ENCODE measurements at regions not wholly inside any gene's neighbourhood (a gene's known extent, or its start where the extent isn't known, plus 50 kb on each side); places are given as distances from the start of the nearest gene placed in this dataset.
"Not testable (repeated sequence)": the region's sequence is repeated elsewhere in the genome, so short reads cannot be mapped to it uniquely, and the experiment has no call there.

DNA sequence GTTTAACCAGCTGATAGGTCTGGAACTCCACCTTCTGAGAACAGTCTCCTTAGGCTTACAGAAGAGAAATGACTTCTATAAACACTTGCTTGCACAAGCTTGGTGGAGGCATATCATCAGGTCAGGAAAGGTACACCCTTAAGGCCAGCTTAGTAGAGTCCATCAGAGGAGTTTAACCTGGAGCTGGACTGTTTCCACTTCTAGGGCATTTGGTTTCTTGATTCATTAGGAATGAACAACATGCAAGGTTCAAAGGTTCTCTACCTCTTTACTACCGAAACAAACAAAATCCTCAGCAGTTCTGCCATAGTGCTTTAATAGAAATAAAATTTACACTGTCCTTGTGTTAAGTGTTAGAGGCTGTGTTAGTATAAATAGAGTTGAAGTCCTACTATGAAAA lies 171.4 kb upstream of the NPY2R start:
- DNase-seq = no peak

DNA sequence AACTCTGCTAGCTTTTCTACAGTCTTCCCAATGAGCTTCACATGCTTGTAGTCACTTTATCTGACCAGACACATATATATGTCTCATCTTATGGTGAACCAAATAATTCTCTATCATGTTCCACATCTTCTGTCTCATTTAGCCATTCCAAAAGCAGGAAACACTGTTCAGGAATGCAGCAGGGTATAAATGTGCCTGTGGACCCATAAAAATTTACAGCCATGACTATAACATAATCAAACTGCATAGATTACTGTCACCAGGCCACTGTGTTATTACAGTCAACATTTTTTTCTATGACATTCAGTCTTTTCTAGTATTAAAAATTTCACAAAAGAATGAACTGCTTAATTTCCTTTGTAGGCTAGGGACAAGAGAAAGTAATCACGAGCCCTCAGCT lies 170.0 kb upstream of the NPY2R start:
- no peak for DNase-seq

DNA sequence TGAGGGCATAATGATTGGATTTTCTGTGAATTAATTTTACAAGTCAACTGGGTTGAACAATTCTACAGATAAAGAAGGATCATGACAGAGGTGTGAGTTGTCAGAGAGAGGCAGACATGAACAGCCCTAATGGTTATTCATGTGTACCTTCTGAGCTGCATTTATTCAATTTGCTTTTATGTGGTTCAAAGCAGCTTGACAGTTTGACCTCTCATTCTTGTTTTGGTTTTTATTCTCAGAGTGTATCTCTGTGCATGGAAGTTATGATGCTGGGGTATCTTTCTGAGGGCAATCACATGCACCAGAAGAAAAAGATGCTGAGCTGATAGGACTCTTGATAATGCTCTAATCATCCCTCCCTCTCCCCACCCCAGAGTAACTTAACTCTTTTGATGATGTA lies 169.3 kb upstream of the NPY2R start:
- DNase-seq = no peak

DNA sequence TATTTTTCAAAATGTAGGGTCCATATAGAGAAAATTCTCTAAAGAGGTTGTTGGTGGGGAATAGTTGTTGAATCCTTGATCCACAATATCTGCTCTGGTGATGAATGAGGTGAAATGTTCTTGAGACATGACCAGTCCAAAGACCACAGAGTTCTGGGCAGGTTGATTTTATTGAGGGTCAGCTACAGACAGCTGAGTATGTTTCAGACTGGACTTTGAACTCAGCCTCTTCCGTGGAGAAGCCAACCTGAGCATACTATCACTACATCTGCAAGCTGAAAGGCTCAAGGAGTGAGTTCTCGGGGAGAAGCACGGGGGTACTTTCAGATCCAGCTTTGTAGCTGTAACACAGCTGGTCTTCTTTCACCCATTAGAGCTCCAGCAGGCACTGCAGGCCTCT lies 168.4 kb upstream of the NPY2R start:
- no peak for DNase-seq

DNA sequence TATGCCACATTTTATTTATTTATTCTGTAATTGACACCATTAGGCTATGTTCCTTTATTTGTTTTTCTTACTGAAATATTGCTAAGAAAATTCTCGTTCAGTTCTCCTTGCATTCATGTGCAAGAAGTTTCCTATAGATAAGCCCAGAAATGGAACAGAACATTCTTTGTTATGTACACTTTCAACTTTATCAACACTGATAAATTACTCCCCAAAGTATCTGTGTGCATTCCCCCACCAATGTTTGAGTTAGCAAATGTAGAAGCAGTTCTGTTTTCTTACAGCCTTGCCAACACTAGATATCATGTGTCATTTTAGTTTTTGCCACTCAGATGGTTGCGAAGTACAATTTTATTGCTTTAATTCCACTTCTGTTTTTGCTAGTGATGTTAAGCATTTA lies 166.4 kb upstream of the NPY2R start:
- no peak for DNase-seq

DNA sequence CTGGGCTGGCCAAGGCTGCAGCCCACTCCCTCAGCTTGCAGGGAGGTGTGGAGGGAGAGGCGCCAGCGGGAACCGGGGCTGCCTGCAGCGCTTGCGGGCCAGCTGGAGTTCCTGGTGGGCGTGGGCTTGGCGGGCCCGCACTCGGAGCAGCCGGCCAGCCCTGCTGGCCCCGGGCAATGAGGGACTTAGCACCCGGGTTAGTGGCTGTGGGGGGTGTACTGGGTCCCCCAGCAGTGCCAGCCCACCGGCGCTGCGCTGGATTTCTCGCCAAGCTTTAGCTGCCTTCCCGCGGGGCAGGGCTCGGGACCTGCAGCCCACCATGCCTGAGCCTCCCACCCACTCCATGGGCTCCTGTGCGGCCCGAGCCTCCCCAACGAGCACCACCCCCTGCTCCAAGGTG lies 164.2 kb upstream of the NPY2R start:
- DNase-seq = not testable (repeated sequence)

DNA sequence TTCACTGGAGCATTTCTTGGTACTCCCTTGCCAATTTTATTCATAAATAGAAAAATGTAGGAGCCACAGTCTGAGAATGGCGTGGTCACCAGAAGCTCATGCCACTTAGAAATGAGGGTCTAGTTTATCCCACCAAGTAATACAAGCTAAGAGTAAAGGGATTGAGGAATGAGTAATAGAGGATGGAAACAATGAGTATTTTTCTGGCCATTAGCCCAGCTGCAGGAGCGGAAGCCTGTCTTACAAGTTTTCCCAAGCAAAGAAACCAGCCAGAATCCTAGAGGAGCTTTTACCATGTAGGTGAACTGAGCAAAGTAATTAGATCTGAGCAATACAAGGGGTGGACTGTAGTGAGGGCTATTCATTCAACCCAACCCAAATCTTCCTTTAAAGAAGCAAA lies 160.7 kb upstream of the NPY2R start:
- DNase-seq = no peak

DNA sequence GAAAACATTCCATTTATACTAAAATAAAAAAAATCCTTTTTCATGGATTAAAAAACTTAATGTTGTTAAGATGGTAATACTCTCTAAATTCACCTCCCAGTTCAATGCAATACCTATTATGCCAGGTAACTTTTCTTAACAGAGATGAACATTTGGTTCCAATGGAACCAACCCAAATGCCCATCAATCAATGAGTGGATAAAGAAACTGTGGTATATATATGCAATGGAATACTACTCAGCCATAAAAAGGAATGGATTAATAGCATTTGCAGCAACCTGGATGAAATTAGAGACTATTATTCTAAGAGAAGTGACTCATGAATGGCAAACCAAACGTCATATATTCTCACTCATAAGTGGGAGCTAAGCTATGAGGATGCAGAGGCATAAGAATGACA lies 154.4 kb upstream of the NPY2R start:
- not testable (repeated sequence) for DNase-seq

DNA sequence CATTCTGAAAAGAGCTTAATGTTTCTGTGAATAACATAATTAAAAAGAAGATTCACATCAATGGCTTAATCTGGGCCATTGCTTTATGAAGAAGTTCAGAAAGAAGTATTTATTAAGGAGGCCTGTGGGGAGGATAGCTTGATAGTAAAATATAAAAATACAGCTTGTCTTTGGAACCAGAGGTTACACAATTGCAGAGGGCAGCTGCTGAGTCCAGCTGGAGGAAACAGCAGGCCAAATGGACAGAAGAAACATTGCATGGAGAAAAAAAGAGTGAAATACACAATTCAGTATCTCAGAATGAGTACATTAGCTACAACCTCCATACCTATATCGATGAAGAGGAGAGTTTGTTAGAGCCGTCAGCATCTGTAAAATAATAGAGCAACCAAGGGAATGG lies 148.0 kb upstream of the NPY2R start:
- DNase-seq = no peak

DNA sequence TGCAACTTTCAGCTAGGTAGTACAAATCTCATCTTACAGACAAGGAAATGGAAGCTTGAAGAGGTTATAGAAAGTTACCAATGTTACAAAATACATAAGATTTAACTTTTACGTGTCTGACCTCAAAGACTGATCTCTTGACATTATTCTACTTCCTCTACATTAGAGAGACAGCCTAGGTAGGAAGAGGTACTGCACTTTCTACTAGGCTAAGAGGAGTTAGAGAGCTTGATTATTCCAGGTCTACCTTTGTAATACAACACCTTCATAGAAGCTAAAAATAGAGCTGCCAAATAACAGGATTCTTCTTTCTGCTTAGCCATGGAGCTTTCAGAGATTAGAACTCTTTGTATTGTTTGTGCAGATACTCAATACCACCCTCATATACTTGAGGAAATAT lies 147.6 kb upstream of the NPY2R start:
- DNase-seq = no peak

DNA sequence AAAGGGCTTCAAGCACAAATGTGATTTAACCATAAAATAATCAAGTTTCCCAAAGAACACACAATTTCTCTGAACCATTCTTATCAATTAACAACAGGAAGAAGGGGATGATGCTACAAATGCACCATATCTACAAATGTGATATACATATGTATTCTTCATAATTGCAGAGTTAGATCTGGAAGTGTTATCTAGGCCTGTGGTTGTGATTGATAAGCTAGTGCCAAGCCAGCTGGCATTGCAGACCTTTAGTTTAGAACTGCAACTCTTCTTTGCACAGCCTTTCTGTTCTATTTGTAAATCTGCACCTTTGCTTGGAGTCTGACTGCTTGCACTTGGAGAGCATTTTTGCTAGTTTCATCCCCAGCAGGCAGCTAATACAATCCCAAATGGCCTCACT lies 145.5 kb upstream of the NPY2R start:
- DNase-seq = no peak

DNA sequence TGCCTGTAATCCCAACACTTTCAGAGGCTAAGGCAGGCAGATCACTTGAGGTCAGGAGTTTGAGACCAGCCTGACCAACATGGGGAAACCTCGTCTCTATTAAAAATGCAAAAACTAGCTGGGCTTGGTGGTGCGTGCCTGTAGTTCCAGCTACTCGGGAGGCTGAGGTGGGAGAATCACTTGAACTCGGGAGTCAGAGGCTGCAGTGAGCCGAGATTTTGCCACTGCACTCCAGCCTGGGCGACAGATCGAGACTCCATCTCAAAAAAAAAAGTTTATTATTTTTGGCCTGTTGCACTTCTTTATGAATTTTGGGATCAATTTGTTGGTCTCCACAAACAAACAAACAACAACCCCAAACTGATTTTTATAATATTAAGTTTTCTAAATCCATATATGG lies 143.5 kb upstream of the NPY2R start:
- not testable (repeated sequence) for DNase-seq

DNA sequence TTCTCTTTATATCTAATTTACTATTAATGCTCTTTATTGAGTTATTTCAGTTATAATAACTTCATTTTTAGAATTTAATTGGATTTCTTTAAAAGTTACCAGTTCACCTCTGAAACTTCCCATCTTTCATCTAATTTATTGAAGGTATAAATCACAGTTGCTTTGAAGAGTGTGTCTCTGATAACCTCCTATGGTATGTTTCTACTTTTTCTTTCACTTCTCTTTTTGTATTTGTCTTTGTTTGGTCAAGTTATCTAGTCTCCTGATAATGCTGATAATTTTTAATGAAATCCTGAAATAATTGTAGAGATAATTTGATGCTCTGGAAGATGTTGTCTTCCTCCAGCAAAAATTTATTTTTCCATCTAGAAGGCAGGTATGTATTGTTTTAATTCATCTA lies 141.6 kb upstream of the NPY2R start:
- DNase-seq = no peak

DNA sequence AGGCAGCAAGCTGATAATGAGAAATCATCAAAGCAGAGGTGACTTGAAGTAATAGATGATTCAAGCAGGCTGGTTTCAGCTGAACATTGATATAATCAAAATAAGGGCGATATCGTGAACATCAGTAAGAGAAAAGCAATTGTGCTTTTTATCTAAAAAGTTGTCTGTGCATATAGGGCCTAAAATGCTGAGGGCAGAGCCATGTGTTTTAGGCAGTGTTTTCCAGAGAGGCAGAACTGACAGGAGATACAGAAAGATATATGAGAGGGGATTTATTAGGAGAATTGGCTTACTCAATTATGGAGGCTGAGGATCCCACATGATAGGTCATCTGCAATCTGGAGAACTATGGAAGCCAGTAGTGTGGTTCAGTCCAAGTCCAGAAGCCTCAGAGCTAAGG lies 136.5 kb upstream of the NPY2R start:
- no peak for DNase-seq

DNA sequence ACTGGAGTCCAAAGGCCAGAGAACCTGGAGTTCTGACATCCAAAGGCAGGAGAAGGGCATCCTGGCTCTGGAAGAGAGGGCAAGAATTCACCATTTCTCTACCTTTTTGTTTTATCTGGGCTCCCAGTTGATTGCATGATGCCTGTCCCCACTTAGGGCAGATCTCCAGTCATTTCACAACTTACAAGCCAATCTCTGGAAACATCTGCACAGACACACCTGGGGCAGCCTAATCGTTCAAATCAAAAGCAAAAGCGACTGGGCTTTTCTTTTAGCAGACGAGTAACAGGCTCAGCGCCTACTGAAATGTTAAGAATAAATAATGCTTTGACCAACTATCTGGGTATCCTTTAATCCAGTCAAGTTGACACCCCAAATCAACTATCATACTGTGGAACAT lies 136.0 kb upstream of the NPY2R start:
- no peak for DNase-seq

DNA sequence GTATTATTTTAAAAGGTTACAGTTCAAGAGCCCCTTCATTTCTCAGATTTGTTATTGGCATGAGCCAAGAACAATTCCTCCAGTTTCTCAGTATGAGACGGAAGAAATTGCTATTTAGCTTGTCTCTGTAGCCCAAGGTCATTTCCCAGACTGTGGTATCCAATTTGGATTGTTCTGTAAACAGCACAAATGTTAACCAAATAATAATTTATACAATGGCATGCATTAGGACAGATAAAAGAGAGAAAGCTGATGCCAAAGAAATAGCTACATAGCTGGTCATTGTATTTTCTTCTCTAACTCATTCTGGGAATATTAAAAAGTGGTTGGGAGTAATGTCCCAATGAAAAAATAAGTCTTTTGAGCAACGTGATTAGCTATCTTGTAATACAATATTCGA lies 134.6 kb upstream of the NPY2R start:
- no peak for DNase-seq

DNA sequence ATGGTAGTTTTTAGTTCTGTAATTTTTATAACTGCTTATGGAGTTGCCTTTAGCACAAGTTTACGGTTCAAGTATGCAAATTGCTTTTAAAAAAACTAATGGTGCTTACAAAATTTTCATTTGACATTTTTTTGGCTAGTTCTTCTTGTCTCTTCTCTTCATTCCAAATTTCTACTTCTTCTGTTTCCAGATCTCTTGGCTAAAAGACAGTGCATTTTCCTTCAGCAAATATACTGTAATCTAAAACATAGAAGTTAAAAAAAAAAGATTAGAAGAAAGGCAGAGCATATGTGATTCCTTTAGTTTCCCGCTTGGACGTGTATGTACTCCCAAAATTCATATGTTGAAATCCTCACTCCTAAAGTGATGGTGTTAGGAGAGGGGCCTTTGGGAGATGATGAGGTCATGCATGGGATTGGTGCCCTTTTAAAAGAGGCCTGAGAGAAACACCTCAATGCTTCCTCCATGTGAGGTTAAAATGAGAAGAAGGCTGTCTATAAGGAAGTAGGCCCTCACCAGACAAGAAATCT lies 132.1 kb upstream of the NPY2R start:
- no peak for DNase-seq

DNA sequence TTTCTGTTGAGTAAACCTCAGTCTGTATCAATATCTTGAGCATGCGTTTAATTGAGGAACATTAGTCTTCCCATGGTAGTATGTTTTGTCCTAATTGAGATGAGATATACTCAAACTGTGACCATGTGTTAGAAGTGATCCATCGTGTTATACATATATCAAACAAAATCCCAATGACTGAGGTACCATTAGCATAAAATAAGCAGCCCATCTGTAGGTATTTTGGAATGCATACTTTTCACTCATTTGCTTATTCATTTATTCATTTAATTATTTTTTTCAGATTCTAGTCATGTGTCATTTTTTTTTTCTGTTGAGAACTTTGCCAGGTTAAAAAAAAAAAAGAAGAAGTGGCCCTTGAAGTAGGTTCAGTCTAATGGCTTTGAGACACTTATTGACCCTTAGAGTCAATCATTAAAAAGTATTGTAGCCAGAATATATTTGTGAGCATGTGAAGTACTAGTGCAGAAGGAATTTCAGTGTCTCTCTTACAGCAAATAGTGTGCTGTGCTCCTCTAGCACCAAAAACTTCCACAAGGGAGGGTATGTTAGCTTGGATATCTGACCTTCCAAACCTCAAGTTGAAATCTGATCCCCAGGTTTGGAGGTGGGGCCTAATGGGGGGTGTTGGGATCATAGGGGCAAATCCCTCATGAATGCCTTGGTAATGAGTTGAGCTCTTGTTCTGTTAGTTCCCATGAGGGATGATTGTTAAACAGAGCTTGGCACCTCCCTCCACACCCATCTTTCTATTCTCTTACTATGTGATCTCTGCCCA lies 130.8 kb upstream of the NPY2R start:
- no peak for DNase-seq

DNA sequence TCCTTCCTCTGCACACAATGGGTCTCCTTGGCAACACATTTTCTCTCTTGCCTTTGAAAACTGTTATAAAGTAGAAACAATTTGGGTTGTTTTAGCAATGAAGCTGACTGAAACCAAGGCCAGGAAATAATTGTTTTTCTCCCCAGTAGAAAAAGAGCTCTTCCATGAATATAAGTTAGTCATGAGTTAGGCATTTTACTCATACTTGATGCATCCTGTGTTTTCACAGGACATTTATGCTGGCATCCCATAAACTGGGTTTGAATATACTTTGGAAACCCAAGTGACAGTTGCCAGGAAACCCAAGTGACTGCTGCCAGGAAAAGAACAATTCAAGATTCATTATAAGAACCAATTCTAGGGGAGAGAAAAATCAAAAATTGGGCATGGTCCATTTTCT lies 128.6 kb upstream of the NPY2R start:
- no peak for DNase-seq

DNA sequence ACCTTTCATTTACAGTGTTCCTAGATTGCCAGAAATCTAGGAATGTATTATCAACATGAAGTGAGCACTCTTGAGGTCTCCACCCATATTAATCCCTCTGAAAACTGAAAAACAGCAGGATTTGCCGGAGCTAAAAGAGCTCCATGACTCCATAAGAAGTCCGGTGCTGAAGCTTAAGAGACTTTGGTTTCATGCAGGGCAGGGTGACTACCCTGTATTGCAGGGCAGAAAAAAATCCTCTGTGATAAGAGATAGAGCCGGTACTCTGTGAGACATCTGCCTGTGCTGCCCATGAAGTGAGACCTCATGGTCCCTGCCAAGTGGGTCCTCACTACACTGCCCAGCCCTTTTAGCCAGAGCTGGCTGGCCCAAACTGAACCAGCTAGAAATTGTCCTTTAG lies 127.2 kb upstream of the NPY2R start:
- DNase-seq = no peak

DNA sequence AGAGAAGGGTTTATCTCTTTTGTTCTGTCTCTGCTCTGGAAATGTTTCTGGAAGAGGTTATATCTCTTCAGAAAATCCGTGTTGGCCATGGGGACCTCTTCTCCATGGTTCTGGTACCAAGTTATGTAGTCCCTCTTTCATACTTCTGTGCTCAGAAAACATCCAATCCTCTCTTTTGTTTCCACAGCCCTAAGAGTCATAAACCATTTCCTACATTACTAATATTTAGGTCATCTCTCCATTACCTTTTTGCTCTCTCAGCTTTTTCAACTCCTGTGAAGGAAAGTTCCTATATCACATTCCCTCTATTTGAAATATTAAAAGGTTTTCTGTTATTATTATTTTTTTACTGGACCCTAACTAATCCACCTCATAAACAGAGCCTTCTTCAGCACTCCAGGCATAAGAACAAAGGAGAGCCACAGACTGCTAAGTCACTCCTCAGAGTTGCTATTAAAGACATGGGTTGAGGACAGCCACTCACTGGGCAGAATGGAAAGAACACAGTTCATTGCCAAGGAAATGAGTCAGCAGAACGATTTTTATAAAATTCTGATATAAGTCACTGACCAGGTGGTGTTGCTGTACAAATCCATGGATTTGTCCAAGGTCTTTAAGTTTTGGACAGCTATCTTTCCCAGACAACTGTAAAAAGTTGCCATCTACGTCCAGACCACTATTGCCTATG lies 122.4 kb upstream of the NPY2R start:
- DNase-seq = no peak

DNA sequence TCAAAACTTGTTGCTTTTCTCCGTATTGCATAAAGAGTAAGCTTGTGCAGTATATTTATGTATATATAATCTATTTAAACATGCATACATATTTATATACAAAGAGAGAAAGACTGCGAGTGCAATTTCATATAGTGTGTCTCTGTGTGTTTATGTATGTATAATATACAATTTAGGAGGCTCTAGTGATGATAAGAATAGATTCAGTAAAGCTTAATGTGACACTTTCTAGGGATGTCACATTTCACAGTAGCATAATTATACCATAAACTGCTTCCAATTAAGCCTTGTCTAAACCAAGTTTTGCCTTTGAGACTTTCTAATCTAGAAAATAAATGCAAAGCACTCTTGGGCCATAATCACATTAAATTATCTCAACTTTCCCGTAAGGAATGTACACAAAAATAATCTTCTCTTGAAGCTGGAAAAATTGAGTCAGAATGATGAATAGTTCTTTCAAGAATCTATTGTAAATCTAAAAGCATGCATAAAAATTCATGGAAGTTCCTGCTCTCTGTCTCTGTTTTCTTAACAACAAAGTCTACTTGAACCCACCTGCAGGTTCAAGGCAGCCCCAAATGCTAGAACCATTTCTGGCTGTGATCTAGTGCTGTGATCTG lies 114.1 kb upstream of the NPY2R start:
- no peak for DNase-seq

DNA sequence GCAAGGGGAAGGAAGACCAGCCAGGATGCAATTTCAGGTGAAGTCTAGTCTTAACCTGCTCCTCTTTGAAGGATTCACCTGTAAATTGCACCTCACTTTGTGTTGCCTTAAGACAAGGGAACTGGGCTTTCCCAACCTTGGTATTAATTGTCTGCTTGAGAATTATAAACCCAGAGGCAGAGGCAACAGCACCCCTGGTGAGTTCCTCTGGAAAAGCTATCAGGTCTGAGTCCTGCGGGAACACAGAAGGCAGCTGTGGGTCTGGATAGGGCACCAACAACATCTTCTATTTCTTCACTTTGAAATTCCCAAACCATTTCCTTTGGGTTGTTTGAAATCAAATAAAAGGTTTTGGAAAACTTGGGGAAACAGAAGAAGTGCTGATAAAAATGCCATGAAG lies 109.2 kb upstream of the NPY2R start:
- no peak for DNase-seq

DNA sequence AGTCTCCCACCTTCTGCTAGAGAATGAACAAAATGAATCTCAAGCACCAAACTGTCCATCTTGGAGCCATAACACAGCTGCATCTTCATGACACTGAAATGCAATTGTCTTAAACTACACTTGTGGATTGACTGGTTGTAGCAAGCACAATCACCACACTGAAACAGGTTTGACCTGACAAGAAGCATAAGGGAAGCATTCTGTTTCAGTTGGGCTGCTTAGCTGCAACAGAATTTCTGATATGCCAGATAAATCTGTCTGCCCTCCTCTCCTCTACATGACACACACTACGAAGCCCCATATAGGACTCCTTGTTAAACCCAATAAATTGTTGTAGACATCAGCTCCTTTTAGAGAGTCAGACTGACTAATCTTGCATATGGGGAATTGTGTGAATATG lies 101.8 kb upstream of the NPY2R start:
- no peak for DNase-seq

Measured in NCI-H524 (cell line).